ENCODE measurements at regions not wholly inside any gene's neighbourhood (a gene's known extent, or its start where the extent isn't known, plus 50 kb on each side); places are given as distances from the start of the nearest gene placed in this dataset.
A peak's percentile ranks its signal among the peaks of the same experiment; 100 is the strongest.

GRCh38 chr20:57048027-57048869 is 218.2 kb downstream of the BMP7 start:
- TF ChIP-seq CTCF (conservative IDR thresholded peaks at IDR 0.05; ENCODE audit: low read length) (peak; percentile 84), EZH2phosphoT487 (IDR thresholded peaks at IDR 0.05; ENCODE audit: borderline replicate concordance, low read depth, low read length) (no peak)

Measured in OCI-LY7 (cell line).